Cardiac fibroblast (primary cell): ENCODE measurements at regions not wholly inside any gene's neighbourhood (a gene's known extent, or its start where the extent isn't known, plus 50 kb on each side); places are given as distances from the start of the nearest gene placed in this dataset.
A peak's percentile ranks its signal among the peaks of the same experiment; 100 is the strongest.
"Not testable (repeated sequence)": the region's sequence is repeated elsewhere in the genome, so short reads cannot be mapped to it uniquely, and the experiment has no call there.

Experiments
- DNase-seq, 2 donors: peaks; one replicate each; pipeline versions ENCODE4 v3.0.0 to v3.0.0-alpha.2; 2010; ENCODE audit warnings: low read depth in 2 of 2
- H3K4me3 ChIP-seq, 2 donors: replicated peaks in 1 of 2; 1 replicate in 1 of 2; 2 replicates in 1 of 2; pipeline ENCODE4 v1.5.1; 2011; ENCODE audit warnings: low read depth in 2 of 2, low read length in 2 of 2, mild to moderate bottlenecking in 2 of 2, moderate library complexity in 1 of 2
- TF ChIP-seq, protein P1 (sequence below): IDR thresholded peaks from one replicate; pipeline ENCODE4 v1.5.1; 2011; ENCODE audit warnings: low read depth, mild to moderate bottlenecking, low read length, inconsistent platforms

DNA sequence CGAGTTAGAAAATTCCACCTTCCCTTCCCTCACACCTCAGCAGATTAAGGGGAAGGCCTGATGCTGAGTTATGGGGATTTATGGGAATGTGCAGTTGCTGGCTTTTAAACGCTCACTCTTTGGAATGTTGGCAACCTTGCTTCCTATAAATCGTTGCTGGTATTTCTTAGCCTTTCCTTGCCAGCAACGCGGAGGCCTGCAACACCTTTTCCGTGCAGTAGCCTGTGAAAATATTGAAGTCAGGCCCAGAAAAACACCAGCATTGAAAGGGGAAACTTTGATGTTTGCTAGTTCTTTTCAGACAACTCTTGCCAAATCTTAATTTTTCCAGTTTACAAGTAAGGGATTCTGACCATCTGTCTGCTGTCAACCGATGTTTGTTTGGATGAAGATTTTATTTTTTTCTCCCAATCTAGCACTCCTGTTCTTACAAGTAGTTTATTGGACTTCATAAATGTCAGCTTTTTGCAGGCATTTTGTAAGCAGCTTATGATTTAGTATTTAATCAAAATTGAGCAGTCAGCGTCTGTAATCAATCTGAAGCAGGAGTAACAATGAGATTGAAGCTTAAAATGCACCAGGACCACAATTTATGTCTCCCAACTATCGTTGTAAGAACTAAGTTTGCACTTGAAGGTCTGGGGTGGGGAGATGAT lies 251.0 kb downstream of the RPLP1 start:
- H3K4me3 ChIP-seq = no peak overlapping the region

DNA sequence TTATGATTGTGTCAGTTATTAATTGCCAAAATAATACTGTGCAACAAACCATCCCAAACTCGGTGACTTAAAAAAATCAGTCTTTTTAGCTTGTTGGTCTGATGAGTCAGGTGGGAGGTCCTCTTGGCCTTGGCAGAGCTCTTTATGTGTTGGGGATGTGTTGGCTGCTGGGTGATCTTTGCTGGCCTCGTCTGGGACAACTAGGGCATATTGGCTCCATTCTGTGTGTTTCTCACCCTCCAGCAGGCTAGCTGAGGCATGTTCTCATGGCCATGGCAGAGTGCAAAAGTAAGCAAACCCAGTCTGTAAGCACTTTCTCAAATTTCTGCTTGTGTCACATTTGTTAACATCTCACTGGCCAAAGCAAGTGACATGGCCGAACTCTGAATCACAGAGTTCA lies 251.6 kb downstream of the RPLP1 start:
- H3K4me3 ChIP-seq = no peak overlapping the region
- DNase-seq = peak in 1 of 2 donors; percentile 37
- TF ChIP-seq, protein P1, sequence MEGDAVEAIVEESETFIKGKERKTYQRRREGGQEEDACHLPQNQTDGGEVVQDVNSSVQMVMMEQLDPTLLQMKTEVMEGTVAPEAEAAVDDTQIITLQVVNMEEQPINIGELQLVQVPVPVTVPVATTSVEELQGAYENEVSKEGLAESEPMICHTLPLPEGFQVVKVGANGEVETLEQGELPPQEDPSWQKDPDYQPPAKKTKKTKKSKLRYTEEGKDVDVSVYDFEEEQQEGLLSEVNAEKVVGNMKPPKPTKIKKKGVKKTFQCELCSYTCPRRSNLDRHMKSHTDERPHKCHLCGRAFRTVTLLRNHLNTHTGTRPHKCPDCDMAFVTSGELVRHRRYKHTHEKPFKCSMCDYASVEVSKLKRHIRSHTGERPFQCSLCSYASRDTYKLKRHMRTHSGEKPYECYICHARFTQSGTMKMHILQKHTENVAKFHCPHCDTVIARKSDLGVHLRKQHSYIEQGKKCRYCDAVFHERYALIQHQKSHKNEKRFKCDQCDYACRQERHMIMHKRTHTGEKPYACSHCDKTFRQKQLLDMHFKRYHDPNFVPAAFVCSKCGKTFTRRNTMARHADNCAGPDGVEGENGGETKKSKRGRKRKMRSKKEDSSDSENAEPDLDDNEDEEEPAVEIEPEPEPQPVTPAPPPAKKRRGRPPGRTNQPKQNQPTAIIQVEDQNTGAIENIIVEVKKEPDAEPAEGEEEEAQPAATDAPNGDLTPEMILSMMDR = no peak

More for the DNA sequence above, 251.0 kb downstream of the RPLP1 start:
- peak in 1 of 2 donors; percentile 17 for DNase-seq
- TF ChIP-seq, protein P1 = no peak

DNA sequence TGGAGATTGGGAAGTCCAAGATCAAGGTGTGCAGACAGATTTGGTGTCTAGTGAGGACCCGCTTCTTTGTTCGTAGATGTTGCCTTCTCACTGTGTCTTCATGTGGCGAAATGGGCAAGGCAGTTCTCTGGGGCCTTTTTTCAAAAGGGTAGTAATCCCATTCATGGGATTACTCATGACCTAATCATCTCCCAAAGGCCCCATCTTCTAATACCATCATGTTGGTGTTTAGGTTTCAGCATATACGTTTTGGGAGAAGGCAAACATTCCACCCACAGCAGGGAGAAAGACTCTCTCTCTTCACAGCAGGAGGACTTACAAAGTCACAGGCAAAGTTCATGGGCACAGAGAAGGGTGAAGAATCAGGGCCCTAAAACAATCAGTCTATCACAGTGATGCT lies 252.1 kb downstream of the RPLP1 start:
- TF ChIP-seq, protein P1 = no peak
- peak in 1 of 2 donors; percentile 25 for DNase-seq
- H3K4me3 ChIP-seq = no peak overlapping the region

DNA sequence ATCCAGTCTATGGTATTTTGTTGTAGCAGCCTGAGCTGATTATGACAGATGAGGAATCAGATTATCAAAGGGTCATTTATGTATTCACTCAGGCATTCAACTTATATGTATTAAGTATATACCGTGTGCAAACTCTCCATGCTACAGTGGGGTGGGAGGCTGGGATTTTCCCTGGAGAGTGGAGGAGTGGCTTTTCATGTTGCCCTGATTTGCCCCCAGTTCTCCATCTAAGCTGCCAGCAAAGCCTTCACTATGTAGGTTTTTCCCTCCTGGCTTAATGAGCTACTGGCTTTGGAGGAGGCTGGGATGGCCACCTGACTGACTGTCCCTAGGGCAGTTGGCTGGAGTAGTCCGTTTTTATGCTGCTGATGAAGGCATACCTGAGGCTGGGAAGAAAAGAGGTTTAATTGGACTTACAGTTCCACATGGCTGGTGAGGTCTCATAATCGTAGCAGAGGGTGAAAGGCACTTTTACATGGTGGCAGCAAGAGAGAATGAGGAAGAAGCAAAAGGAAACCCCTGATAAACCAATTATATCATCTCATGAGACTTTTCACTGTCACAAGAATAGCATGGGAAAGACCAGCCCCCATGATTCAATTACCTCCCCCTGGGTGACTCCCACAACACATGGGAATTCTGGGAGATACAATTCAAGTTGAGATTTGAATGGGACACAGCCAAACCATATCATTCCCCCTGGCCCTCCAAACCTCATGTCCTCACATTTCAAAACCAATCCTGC lies 253.9 kb downstream of the RPLP1 start:
- TF ChIP-seq, protein P1 = no peak
- no peak overlapping the region for H3K4me3 ChIP-seq
- no peak for DNase-seq

DNA sequence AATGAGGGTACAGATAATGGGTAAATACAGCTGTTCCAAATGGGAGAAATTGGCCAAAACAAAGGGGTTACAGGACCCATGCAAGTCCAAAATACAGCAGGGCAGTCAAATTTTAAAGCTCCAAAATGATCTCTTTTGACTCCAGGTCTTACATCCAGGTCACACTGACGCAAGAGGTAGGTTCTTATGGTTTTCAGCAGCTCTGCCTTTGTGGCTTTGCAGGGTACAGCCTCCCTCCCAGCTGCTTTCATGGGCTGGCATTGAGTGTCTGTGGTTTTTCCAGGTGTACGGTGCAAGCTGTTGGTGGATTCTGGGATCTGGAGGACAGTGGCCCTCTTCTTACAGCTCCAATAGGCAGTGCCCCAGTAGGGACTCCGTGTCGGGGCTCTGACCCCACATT lies 254.6 kb downstream of the RPLP1 start:
- not testable (repeated sequence) for H3K4me3 ChIP-seq, DNase-seq

DNA sequence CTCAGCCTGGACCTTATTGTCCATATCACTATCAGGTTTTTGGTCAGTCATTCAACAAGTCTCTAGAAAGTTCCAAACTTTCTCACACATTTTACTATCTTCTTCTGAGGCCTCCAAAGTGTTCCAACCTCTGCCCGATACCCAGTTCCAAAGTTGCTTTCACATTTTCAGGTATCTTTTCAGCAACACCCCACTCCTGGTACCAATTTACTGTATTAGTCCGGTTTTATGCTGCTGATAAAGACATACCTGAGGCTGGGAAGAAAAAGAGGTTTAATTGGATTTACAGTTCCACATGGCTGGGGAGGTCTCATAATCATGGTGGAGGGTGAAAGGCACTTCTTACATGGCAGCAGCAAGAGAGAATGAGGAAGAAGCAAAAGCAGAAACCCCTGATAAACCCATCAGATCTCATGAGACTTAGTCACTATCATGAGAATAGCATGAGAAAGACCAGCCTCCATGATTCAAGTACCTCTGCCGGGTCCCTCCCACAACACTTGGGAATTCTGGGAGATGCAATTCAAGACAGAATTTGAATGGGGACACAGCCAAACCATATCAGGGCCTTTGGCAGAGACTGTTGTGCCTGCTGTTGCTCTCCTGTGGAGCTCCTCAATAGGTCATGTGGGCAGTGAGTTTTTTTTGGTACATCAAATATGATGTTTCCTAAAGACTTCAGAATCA lies 256.0 kb downstream of the RPLP1 start:
- DNase-seq, H3K4me3 ChIP-seq: not testable (repeated sequence)

DNA sequence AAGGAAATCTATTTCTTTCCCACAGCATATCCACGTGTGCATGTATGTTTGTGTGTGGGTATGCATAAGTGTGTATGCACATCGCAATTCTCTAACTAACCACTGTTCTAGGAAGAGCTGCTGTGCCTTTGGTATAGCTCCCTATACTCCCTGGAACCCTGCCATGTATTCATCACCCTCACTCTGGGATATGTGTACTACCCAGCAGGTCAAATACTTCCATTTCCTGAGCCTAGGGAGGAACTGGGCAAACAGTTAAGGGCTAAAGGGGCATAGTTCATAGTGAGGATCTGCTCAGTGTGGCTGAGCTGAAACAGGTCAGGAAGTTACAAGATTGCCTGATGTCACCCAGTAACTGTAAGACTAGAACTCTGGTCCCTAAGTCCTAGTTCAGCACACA lies 260.4 kb downstream of the RPLP1 start:
- no peak for DNase-seq
- no peak overlapping the region for H3K4me3 ChIP-seq
- TF ChIP-seq, protein P1 = no peak
